ENCODE measurements at regions not wholly inside any gene's neighbourhood (a gene's known extent, or its start where the extent isn't known, plus 50 kb on each side); places are given as distances from the start of the nearest gene placed in this dataset.

GRCh38 chrX:5829469-5829868 is 399.2 kb downstream of the NLGN4X start:
- no peak for DNase-seq

DNA sequence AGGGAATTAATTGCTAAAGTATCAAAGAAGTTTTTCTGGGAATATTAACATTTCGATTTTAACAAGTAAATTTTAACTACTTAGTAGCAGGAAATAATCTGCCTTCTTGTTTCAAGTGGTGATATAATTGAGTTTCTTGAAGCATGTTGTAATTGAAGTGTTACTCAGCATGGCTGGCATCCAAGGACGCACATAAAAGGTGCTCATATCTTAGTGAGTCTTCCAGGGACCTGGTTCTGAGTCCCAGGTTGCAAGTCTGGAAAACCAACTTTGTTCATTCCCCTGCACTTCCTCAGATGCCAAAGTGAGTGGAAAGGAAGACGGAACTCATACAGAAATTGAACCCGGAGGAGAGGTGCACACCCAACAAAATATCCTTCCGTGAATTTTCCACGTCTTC is 399.6 kb downstream of the NLGN4X start:
- no peak for DNase-seq

DNA sequence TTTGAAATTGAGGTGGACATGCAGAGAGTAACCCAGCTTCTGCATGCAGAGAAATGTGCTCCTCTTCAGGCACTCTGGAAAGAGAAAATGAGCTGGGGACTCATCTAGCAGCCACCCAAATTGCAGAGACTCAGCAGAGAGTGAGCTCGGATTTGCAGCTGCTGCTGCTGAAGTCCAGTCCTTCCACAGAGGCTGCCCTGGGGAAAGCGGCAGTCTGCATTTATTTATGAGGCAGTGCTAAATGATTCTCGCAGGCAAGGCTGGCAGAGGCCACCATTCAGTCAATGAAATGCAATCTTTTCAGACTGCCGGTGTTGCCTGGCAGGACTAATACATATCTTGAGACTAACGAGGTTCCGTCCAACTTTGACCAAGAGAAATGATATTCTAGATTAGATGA is 404.8 kb downstream of the NLGN4X start:
- no peak for DNase-seq

GRCh38 chrX:5810636-5811035 is 418.0 kb downstream of the NLGN4X start:
- DNase-seq = no peak

DNA sequence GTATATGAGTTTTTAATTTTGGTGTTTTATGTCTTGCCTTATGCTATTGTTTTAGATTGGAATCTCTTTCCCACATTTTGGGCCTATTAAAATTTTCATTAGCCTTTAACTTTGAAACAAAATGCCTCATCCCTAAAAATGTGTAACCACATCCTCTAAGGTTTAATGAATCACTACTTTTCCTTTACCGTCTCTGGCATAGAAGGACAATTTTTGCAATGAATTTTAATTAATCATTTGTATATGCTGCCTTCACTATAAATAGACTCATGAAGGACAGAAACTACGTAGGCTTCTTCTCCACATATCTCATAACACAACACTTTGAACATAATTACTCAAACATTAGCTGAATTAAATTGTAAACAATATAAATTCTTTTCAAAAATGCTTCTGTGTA is 421.5 kb downstream of the NLGN4X start:
- DNase-seq = no peak

DNA sequence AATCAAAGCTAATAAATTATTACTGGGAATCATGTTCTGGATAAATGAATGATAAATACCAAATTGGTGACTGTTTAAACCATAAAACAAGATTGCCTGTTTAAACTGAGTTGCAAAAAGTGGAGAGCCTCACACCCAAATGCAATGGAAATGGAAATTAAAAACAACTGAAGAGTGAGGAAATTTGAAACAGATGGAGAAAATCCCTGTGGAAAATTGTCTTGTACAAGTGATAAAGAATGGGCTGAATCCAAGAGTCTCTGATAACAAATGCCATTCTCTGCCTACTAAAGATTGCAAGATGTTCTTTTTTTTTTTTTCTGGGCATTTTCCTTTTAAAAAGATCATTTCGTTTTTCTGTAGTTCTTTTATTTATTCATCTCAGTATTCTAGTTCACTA is 426.3 kb downstream of the NLGN4X start:
- no peak for DNase-seq

GRCh38 chrX:5791721-5792120 is 436.9 kb downstream of the NLGN4X start:
- DNase-seq = no peak

DNA sequence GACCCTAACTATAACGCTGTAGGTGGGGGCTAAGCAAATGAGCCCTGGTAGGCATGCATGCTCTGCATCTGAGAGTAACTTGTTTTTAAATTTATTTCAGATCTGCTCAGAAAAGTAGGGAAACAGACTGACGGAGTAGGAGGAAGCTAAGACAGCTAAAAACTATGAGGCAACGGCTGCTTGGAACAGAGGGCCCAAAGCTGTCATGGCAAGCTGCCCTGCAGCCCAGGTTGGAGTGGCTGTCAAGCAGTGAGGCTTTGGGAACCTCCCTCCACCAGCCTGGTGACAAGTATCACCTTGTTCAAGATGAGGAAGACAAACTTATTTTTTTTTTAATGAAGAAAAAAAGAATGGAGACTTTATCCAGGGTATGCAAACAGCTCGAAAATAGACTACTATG is 439.8 kb downstream of the NLGN4X start:
- no peak for DNase-seq

DNA sequence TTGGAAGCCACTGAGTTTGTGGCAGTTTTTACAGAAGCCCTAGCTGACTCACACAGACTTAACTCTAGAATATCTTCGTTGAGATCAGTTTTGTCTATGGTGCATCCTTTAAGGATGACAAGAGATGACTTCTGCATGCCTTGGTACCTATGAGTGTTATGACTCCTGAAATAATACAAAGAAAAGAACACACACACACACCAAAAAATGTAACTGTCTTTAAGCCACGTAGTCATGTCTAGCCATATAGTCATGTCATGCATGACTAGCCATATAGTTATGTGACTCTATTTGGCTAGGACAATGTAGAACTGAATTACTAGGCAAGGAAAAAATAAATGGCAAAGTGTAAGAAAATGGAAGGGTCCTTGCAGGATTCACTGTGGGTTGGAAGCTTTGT is 447.8 kb downstream of the NLGN4X start:
- DNase-seq = no peak

DNA sequence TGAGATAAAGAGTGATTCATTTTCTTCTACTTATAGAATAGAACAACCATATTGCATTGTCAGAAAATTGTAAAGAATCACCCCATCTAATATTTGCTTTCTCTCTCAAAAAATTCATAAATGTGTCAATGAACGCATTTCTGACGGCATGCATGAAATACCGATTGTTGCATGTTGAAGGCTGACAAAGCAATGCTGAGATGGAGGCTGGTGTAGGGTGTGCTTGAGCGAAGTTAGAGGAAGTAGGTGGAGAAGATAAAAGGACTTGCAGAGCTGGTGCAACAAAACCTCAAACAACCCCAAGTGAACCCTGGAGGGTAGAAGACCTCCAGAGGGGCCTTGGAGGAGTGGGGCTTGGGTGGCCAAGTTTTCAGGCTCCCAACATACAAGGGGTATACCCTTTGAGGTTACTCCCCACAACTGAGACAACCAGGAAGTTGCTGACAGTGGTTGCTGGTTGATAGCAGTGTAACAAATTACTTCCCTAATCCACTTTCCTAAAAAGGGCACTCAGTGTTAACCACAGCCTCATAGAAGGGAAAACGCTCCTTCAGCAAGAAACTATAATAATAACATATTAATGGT is 452.7 kb downstream of the NLGN4X start:
- no peak for DNase-seq

GRCh38 chrX:5774446-5774845 is 454.2 kb downstream of the NLGN4X start:
- no peak for DNase-seq

- DNase-seq = no peak
Measured at GRCh38 chrX:5771441-5771840, 457.2 kb downstream of the NLGN4X start.

DNA sequence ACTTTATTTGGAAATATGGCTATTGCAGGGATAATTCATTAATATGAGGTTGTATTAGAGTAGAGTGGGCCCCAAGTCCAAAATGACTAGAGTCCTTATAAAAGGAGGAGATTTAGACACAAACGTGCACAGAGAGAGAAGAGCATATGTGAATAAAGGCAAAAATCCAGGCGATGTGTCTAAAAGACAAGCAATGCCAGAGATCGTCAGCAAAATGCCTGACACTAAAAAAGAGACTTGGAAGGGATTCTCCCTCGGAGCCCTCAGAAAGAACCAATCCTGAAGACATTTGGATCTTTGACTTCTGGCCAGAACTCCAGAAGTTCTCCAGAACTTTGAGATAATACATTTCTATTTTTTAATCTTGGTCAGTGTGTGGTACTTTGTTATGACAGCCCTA is 472.1 kb downstream of the NLGN4X start:
- no peak for DNase-seq

DNA sequence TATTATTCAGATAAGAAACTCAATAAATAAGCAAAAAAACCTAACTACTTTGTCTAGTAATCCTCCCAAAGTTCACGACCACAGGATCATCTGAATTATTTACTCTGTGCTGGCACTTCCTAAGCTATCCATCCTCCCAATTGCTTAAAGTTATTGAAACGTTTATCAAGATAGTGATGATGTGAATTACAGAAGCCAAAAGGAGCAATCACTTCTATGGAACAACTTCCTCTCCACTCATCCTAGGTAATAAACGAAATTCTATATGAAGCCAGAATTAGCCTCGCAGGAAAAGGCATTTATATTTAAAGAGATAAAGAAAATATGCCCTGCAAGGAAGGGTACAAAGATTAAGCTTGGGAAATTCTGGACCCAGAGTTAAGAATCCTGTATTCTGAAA is 475.4 kb downstream of the NLGN4X start:
- DNase-seq = no peak

- no peak for DNase-seq
Measured at GRCh38 chrX:5752831-5753230, 475.8 kb downstream of the NLGN4X start.

DNA sequence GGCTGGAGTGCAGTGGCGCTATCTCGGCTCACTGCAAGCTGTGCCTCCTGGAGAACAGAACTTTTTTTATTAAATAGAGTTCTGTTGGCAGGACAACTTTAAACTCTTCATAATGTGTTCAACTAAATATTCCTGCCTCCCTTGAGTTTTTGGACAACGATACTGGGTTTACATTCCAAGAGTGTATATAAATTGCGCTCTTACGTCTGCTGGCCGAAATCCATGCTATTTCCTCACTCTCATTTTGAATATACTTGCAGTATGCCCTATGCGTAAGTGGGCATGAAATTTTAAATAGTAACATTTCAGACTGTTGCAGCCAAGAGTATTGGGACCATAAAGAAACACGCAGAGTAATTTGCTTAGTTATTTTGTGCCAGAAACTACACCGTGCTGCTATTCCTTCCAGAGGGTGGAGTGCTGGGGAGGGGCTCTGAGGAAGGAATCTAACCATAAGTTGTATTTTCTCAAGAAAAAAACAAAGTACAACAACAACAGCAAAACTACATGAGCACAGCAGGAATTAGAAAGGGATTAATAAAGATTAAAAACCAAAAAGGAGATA is 480.0 kb downstream of the NLGN4X start:
- DNase-seq = no peak

- no peak for DNase-seq
Measured at GRCh38 chrX:5746231-5746630, 482.4 kb downstream of the NLGN4X start.

DNA sequence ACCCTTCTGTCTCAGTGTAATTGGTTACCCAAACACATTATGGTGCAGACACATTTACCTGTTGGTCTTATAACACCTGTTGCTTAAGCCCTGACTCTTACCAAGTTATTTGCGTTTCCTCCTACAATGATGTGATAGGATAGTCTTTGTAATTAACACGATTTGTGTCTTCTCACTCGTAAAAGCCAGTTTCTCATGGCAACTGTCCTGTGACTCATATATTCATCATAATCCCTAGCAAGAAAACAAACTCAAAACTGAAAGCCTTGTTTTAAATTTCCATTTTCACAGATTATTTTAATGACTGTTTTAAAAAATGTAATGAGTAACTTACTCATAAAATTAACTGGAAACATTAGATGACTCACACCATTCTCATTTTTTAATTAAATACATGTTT is 495.2 kb downstream of the NLGN4X start:
- DNase-seq = no peak

GRCh38 chrX:5730556-5730955 is 498.1 kb downstream of the NLGN4X start:
- DNase-seq = no peak

- no peak for DNase-seq
Measured at GRCh38 chrX:5726224-5726623, 502.4 kb downstream of the NLGN4X start.

DNA sequence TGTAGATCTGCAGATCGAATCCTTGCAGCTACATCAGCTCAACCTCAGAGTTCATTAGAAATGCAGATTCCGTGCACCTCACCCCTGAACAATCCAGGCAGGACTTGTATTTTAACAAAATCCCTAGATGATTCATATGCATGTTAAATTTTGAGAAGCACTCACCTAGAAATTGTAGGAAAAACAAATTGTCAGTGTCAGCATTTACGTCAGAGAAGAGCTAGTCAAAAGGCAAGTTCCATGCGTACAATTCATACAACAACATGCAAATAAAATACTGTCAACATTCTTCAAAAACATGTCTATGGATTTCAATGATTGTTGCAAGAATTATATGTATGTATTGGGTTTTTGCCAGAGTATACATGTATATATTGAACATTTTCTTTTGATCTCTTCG is 504.5 kb downstream of the NLGN4X start:
- DNase-seq = no peak

DNA sequence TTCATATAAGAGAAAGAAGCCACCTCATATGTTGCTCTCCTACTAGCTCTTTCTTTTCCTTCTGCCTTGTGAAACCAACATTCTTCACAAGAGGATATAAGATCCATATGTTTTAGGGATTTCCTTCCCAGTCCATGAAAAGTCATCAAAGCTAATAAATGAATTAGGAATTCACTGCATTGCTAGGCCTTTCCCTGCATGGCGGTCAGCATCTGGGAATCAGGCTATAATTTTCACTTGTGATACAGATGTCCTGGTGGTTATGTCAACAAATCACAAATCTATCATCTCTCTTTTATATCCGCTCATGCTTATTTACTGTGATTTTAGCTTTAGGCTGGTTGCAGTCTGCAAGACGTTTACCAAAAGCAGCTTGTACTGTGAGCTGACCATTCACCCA is 510.0 kb downstream of the NLGN4X start:
- DNase-seq = no peak

DNA sequence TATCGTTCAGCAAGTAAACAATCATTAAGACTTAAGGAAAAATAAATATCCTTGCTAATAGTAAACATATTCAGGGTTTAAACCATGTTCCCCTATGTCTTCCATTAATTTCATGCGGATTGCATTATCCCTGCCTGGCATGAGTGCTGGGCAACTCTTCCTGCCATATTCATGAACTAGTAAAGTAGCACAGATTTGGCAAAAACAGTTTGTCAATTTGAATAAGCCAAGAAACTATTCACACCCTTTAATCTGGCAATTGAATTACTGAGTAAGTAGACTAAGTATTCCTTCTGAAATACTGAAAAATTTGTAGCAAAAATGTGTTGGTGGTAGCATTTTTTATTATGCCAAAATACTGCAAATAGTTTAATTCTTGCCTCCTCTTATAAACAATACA is 512.0 kb downstream of the NLGN4X start:
- DNase-seq = no peak

DNA sequence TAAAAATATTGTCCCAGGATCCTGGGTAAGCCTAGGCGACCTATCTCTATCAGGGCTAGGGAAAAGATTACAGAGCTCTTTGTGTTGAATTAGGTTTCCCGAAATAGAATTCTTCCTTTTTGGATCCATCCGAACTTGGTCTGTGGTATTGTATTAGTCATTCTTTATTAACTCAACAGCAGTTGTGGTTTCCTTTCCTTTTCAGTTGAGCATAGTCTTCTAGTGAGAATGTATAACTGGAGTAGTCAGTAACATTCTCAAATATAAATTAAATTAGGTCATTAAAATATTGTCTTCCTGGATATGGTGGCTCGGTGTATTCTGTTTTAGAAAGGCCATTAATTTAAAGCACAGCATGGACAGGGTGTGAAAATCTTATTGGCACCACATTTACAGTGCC is 520.4 kb downstream of the NLGN4X start:
- no peak for DNase-seq

GRCh38 chrX:5702890-5703289 is 525.8 kb downstream of the NLGN4X start:
- no peak for DNase-seq

GRCh38 chrX:5695971-5696370 is 532.7 kb downstream of the NLGN4X start:
- no peak for DNase-seq

Data from NCI-H1694 treated with DMSO at 0.1 percent for 48 hours (cell line).